ENCODE measurements at regions not wholly inside any gene's neighbourhood (a gene's known extent, or its start where the extent isn't known, plus 50 kb on each side); places are given as distances from the start of the nearest gene placed in this dataset.

GRCh38 chr10:9504227-9504626, 1449.7 kb downstream of the GATA3 start:
- no peak for TF ChIP-seq REST (IDR thresholded peaks at IDR 0.05; ENCODE audit: low read depth)
- no peak for TF ChIP-seq NFIC (IDR thresholded peaks at IDR 0.05)
- no peak for TF ChIP-seq USF1 (IDR thresholded peaks at IDR 0.05)
- no peak for TF ChIP-seq YY1 (IDR thresholded peaks at IDR 0.05; ENCODE audit: low read depth)
- TF ChIP-seq EP300 (IDR thresholded peaks at IDR 0.05; ENCODE audit: borderline replicate concordance): no peak
- TF ChIP-seq MAX (IDR thresholded peaks at IDR 0.05): no peak
- no peak for TF ChIP-seq CEBPB (IDR thresholded peaks at IDR 0.05)
- no peak for TF ChIP-seq TAF1 (IDR thresholded peaks at IDR 0.05; ENCODE audit: low read depth)
- TF ChIP-seq FOXM1 (IDR thresholded peaks at IDR 0.05; ENCODE audit: borderline replicate concordance, low read depth): no peak
- TF ChIP-seq TEAD4 (IDR thresholded peaks at IDR 0.05): no peak
- no peak for TF ChIP-seq RAD21 (IDR thresholded peaks at IDR 0.05; ENCODE audit: low read depth)
- TF ChIP-seq CREB1 (IDR thresholded peaks at IDR 0.05; ENCODE audit: low read depth): no peak
